ENCODE measurements at regions not wholly inside any gene's neighbourhood (a gene's known extent, or its start where the extent isn't known, plus 50 kb on each side); places are given as distances from the start of the nearest gene placed in this dataset.

- no peak for DNase-seq
These were observed 105.6 kb upstream of the SLC4A7 start for GRCh38 chr3:27589795-27590194.

DNA sequence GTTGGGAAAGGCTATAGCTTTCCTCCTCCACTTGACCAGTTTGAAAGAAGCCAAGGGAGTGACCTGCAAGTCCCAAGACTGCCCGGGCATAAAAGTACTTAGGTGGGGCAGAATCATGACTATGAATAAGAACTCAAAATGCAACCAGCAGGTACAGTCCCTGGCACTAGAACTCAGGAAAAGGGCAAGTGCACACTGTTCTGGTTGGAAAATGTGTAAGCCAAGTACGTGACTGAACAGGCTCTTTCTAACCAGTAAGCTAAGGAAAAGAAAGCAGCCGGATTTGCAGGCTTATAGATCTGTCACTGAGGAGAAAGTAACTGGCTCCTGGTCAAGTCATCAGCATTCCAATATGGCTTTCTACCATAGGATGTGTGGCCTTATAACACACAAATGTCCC lies 101.2 kb upstream of the SLC4A7 start:
- no peak for DNase-seq

GRCh38 chr3:27584874-27585273 lies 100.7 kb upstream of the SLC4A7 start:
- DNase-seq: no peak

GRCh38 chr3:27581852-27582251 lies 97.7 kb upstream of the SLC4A7 start:
- DNase-seq: no peak

DNA sequence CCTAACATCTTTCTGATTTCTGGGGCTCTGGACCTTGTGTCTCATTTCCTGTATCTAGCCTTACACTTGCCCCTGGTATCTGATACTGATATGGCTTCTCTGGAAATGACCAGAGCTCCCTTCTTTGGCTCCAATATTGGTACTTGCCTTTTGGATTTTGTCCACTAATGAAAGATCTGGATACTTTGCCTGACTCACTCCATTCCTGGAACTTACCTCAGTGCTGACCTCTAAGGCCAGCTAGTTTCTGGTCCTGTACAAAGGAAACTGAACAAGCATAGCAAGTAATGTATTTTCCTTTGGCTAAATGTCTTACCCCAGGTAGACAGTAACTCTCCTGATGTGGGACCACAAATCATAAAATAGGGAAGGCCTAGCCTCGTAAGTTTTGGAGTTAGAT lies 93.8 kb upstream of the SLC4A7 start:
- DNase-seq: no peak

DNA sequence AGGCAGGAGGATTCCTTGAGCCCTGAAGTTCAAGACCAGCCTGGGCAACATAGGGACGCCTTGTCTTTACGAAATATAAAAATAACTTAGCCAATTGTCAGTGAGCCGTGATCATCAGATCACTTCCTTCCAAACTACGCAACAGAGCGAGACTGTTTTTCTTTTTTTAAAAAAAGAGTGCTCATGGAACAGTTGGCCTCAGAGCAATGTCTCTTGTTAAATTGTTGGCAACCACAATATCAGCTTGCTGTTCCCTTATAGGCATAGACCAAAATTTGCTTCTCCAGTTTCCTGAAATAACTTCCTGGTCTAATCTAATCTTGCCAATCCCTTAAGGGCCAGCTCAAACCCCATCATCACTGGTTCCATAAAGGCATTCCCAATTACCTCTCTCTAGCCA lies 93.3 kb upstream of the SLC4A7 start:
- DNase-seq: no peak

GRCh38 chr3:27576171-27576570 lies 92.0 kb upstream of the SLC4A7 start:
- no peak for DNase-seq

DNA sequence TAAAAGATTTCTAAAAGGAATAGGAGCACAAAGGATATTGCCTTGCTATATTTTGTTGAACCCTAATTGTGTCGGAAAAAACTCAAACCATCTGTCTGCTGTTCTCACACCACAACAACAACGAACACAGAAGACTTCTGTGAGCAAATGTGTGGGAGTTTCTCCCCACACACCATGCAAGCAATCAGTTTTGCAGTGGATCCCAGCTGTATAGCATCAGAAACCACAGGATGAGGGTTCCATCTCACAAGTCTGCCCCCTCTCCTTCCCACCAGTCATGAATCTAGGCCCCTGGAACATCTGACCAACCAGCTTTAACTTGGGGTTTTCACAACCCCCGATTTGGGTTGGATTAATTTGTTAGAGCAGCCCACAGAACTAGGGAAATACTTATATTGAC lies 91.3 kb upstream of the SLC4A7 start:
- no peak for DNase-seq

DNA sequence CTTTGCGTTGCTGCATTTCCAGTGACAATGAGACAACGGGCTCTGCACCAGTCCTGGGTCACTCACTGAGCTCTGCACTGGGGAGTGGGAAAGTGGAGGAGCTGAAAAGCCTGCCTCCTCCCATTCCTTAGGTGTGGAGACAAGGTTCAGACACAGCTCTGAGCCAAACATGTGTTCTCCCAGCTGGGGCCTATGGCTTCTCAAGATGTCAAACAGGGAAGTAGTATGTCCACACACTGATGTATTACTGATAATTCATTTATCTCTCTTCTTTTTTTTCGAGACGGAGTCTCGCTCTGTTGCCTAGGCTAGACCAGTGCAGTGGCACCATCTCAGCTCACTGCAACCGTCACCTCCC lies 90.2 kb upstream of the SLC4A7 start:
- DNase-seq: no peak

DNA sequence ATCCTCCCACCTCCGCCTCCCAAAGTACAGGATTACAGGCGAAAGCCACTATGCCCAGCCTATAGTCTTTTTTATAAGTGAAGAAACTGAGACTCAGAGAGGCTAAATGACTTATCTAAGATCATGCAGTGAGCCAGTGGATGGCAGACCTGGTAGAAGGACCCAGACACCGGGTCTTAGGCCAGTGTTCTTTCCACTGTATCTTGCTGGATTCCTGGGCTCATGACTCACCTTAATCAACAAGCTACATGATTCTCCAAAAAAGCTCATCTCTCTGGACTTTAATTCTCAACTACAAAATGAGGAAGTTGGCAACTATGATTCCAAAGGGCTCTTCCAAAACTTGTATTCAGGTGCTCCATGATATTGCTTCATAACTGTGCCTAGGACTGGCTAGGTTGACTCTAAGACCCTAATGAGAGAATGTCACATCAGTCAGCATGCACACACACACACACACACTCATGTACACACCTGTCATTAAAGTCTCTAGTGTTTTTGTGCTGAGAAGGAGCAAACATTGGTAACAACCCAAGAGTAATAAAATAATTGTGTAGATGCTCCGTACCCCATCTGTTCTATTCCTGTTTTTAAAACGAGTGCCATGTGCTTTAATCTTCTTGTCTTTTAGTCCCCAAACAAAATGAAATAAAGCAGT lies 89.7 kb upstream of the SLC4A7 start:
- no peak for DNase-seq

- DNase-seq: no peak
These were observed 89.0 kb upstream of the SLC4A7 start for GRCh38 chr3:27573138-27573537.

DNA sequence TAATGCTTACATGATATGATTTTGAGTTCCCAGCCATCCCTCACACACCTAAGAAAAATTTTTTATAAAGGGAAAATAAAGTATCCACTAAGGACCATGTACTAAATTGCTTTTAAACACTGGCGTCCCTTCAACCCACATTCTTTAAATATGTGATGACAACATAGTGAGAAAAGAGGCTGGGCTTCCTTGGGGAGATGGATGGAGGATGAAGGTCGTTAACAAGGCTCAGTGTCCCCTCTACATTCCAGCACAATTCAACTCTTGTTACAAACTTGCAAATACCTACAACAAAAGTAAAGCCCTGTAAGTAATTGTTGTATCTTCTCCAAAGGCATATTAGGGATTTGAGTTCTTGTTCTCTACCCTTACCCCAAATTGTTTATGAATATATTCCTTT lies 87.2 kb upstream of the SLC4A7 start:
- no peak for DNase-seq

DNA sequence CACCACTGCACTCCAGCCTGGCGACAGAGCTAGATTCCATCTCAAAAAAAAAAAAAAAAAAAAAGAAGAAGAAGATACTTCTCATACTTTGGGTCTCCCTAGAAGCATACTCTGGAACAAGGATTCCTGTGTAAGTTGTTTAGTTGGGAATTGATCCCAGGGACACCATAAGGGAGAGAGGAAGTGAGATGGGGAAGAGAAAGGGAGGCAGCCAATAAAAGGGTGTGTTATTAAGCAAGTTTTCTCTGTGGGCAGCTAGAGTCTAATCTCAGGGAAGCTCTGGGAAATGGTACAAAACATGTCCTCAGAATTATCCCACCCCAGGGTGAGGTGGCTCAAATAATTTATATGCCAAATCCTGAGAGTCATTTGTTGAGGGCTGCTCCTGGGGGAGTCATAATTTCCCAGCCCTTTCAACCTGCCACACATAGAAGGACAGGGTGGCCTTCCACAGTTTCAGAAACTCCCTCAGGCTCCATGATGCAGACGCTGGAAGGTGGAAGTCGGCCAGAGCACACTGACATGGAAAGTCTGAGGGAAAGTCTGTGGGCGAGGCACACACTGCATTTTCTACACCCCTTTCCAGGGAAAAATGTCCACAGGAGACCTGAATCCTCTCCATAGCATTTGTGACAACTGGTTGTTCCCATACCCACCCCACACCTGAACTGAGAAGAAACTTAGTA lies 86.4 kb upstream of the SLC4A7 start:
- no peak for DNase-seq

DNA sequence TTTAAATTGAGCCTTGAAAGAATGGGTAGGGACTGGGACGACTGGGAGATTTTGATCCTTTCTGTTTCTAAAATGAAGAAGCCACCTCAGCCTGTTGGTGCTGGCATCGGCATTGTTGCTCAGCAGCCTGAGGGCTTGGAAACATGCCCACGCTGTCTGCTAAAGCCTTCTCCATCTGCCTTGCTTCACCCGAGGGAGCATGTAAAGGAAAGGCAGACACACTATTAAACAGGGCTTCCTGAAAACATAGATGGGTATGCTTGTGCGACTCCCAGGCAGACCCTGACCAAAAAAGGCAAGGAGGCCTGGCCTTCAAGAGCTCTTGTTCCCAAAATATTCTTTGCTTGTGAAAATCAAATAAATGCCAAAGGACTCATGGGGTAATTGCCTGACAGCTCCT lies 84.2 kb upstream of the SLC4A7 start:
- DNase-seq: peak; percentile 75

DNA sequence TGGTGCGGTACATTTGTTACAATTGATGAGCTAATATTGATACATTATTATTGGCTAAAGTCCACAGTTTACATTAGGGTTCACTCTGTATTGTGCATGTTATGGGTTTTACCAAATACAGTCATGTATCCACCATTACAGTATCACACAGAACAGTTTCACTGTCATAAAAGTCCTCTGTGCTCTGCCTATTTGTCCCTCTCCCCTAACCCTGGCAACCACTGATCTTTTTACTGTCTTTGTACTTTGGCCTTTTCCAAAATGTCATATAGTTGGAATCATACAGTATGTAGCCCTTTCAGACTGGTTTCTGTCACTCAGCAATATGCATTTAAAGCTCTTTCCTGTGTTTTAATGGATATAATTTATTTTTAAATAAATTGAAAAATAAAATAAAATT lies 83.1 kb upstream of the SLC4A7 start:
- DNase-seq: no peak

- no peak for DNase-seq
These were observed 81.1 kb upstream of the SLC4A7 start for GRCh38 chr3:27565201-27565852.

DNA sequence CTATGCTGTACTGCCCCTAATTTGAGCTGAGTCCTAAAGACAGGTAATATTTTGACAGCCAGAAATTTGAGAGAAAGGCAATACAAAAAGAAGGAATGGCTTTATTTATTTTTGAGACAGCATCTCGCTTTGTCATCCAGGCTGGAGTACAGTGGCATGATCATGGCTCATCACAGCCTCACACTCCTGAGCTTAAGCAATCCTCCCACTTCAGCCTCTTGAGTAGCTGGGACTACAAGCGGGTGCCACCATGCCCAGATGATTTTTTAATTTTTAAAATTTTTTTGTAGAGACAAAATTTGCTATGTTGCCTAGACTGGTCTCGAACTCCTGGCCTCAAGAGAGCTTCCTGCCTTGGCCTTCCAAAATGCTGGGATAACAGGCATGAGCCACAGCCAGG lies 77.4 kb upstream of the SLC4A7 start:
- no peak for DNase-seq

- no peak for DNase-seq
These were observed 76.4 kb upstream of the SLC4A7 start for GRCh38 chr3:27560484-27561056.

GRCh38 chr3:27559835-27560234 lies 75.7 kb upstream of the SLC4A7 start:
- DNase-seq: no peak

GRCh38 chr3:27559381-27559780 lies 75.2 kb upstream of the SLC4A7 start:
- DNase-seq: no peak

- no peak for DNase-seq
These were observed 73.2 kb upstream of the SLC4A7 start for GRCh38 chr3:27557411-27557810.

DNA sequence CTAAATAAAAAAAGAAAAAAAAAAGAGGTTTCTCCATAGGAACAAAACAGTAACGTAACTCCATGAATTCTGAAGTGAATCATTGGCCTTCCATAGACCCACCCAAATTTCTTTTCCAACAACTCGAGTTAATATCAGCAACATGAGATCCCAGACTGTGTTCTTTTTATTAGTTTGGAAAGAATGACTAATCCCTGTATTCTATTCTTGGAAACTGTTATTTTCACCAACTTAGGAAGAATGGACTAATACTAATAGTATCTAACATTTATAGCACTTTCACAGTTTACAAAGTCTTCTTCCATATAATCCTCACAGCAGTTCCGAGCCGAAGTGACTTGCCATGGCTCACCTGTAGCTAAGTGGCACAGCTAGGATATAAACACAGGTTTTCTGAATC lies 72.7 kb upstream of the SLC4A7 start:
- DNase-seq: no peak

DNA sequence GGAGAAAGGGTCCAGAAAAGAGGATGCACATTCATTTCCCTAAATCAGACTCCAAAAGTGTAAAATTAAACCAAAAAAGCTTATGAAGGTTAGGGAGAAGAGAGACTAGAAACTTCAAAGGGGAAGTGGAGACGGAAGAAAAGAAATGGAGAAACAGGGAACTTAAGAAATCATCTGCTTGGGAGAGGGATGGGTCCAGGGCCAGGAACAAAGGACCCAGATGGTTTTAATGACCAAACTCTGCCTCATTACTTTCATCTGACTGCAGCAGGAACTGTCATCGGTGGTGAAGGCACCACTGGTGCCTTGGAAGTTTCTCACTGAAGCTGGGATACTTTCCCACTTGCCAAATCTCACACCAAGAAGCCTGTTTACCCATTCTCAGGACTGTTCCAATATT lies 70.5 kb upstream of the SLC4A7 start:
- no peak for DNase-seq

DNA sequence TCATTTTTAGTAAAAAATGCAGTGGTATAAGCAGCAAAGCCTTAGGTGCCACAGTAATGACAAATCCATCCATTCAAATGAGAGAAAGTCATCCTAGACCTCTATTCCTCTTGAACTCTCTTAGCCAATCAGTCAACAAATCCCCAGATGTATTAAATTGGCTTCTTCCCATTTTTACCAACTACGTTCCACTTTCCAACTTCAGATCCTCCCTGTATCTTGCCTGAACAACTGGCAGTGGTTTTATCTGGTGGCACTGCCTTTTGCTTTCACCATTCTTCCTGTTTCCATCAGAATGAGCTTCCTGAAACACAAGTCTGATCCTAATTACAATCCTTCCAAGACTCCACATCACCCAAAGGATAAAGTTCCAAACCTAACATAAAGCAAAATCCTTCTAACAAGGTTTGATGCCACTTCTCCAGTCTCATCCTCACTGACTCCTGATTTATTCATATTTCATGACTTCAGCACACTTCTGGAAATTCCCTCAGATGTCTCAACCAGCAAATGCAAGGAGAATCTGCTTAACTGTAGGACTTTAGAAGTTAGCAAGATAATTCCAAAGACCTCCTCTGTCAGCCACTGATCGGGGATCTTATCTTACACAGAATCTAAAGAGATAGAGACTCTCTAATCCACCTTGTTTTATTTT lies 69.8 kb upstream of the SLC4A7 start:
- no peak for DNase-seq

Measured in NCI-H345 (cell line).